ENCODE measurements at regions not wholly inside any gene's neighbourhood (a gene's known extent, or its start where the extent isn't known, plus 50 kb on each side); places are given as distances from the start of the nearest gene placed in this dataset.
A peak's percentile ranks its signal among the peaks of the same experiment; 100 is the strongest.
"Not testable (repeated sequence)": the region's sequence is repeated elsewhere in the genome, so short reads cannot be mapped to it uniquely, and the experiment has no call there.

GRCh38 chr11:38011496-38011895, 1413.5 kb upstream of the RAG2 start:
- no peak for DNase-seq (ENCODE audit: low read depth)

DNA sequence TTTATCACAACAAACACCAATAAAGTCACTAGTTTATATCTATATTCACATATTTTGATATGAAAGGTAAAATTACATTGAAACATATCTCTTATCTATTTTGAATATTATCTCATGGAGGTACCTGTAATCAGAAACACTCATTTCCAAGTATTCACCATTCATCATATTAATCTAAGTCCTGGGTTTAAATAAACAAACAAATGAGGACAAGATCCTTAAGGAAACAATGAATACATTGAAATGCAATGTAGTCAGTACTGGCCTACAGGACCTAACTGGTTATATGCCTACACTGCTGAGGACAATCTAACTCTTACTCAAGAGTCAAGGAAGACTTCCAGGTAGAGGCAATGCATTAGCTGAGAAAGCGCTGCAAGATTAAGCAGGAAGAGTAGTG, 1411.9 kb upstream of the RAG2 start:
- no peak for DNase-seq (ENCODE audit: low read depth)

DNA sequence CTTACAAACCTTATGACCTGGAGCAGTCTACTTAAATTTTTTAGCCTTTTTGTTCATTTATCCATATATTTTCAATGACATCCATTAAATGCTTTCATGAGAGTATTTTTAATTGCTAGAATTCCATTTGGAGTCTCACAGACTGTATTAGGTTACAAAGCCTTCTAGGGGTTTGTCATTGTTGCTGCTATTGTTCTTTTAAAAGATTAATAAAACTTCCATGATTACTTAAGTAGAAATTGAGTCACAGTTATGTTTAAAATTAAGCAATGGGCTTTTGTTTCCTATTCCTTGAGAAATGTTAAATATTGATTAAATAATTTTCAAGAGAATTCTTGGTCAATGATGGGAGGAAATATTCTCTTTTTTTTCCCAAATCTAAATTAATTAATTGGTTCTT, 1408.4 kb upstream of the RAG2 start:
- DNase-seq (ENCODE audit: low read depth): no peak

DNA sequence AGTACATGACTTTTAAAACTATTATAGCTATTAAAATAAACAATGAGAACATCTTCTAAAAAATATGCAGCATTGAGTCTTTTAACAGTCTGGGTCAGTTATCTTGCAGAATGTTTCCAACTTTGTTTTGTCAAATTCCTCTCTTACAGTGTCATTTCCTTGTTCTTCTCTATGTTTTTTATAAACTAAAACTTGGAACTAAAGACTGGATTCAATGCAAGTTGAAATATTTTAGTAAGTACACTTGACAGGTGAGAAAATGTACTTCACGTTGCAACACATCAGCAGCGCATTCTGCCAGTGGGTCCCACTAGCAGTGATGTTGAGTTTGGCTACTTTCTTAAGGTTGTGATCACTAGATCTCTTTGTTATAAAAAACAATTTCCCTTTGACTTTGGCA, 1407.6 kb upstream of the RAG2 start:
- DNase-seq (ENCODE audit: low read depth): peak; percentile 11

DNA sequence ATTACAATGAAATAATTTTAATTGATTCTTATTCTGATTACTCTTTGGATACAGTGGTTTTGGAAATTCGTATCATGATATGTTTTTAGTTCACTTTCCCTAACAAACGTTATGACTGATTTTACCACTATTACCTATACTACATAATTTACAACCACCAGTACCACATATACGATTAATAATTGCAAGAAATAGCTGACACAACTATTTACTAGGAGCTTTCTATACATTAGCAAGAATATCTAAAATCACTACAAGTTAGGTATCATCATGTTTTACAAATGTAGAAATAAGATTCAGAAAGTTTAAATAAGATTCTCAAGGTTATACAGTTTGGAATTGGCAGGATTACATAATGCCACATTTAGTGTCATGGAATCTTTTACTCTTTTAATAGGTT, 1401.1 kb upstream of the RAG2 start:
- DNase-seq (ENCODE audit: low read depth): no peak

DNA sequence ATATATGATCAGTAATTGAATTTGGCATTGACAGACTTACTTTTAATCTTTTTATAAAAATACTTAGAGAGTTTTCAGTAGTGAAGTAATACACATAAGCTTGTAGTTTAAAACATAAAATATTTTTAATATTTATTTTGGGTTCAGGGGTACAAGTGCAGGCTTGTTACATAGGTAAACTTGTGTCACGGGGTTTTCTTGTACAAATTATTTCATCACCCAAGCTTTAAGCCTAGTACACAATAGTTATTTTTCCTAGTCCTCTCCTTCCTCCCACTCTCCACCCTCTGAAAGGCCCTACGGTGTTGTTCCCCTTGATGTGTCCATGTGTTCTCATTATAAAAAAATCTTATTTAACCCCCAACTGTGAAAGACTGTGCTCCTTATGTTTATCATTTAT, 1397.8 kb upstream of the RAG2 start:
- DNase-seq (ENCODE audit: low read depth): no peak

- DNase-seq (ENCODE audit: low read depth): no peak
These were observed 1390.0 kb upstream of the RAG2 start for GRCh38 chr11:37988031-37988430.

DNA sequence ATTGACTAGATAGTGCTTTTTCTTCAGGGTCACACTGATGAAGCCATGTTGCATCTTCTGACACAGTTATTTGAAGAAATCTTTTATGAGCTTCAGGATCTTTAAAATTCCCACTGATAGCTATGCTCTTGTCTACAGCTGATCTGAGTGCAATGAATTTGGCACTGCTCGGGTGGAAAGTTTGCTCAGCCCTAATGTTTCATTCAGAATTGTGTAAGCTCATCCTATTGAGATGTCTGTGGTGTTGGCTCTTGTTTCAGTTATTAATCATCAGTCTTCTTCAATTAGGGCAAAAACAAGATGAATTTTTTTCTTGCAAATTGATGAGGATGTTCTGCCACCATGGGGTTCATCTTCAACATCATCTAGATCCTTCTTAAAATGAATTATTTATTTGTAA, 1387.0 kb upstream of the RAG2 start:
- DNase-seq (ENCODE audit: low read depth): no peak

GRCh38 chr11:37978647-37979046, 1380.6 kb upstream of the RAG2 start:
- no peak for DNase-seq (ENCODE audit: low read depth)

- no peak for DNase-seq (ENCODE audit: low read depth)
These were observed 1375.9 kb upstream of the RAG2 start for GRCh38 chr11:37973941-37974340.

DNA sequence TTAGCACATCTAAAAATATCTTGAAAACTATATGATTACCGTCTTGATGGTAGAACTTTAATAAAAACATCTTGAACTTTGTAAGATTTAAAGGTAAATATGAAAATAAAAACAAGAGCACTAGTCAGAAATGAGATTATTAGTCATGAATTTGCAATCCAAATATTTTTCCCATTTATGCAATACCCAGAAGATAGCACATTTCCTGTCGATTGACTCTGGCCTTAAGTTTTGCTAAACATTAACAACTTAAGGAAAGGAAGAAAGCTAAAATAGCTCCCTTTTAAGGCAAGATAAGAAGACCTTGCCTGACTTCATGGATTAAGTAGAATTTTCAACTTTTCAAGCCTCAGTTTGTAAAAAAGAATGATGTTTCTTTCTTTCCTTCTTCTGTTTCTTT, 1374.7 kb upstream of the RAG2 start:
- no peak for DNase-seq (ENCODE audit: low read depth)

GRCh38 chr11:37969336-37969735, 1371.3 kb upstream of the RAG2 start:
- DNase-seq (ENCODE audit: low read depth): not testable (repeated sequence)

GRCh38 chr11:37968148-37968547, 1370.1 kb upstream of the RAG2 start:
- DNase-seq (ENCODE audit: low read depth): no peak

- no peak for DNase-seq (ENCODE audit: low read depth)
These were observed 1369.6 kb upstream of the RAG2 start for GRCh38 chr11:37967635-37968034.

- DNase-seq (ENCODE audit: low read depth): no peak
These were observed 1365.4 kb upstream of the RAG2 start for GRCh38 chr11:37963440-37963839.

DNA sequence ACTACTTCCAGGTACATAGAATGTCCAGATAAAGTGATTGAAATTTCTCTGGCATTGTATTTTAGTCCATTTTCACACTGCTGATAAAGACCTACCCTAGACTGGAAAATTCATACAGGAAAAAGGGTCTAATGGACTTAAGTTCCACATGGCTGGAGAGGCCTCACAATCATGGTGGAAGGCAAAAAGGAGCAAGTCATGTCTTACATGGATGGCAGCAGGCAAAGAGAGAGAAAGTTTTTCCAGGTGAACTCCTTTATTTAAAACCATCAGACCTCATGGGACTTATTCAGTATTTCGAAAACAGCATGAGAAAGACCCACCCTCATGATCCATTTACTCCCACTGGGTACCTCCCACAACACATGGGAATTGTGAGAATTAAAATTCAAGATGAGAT, 1359.7 kb upstream of the RAG2 start:
- DNase-seq (ENCODE audit: low read depth): no peak

DNA sequence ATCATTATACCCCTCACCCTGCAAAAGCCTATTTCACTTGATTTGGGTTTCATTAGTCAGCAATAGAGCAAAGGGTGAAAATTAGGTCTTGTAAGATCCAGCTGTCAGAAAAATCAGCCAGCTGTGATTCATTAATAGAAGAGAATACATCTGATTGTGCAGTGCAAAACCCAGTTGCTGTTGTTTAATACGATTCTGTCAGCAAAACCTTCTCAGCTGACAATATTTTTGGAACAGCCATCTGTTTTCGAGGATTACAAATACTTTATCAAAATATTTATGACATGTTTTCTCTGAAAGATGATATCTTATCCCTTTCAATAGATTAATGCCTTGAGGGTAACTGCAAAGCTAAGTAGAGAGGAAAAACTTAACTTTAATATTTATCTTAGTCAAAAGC, 1354.0 kb upstream of the RAG2 start:
- DNase-seq (ENCODE audit: low read depth): no peak

GRCh38 chr11:37948258-37948657, 1350.2 kb upstream of the RAG2 start:
- DNase-seq (ENCODE audit: low read depth): no peak

DNA sequence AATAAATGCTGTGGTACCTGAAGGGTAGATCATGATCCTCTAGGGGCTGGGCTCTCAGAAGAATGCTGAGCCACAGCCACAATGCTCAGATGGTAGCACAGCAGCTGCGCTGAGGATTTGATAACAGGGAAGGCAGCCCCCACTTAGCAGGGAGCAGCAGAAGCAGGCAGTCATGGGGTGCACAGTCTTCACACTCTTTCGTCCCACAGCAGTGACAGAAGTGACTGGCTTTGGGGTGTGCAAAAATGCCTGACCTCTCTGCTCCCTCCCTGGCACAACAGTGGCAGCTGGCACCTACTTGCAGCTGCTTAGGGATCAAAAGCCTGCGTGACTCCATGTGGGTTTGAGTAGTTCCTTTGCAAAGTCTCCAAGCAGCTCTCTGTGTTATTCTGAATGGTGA, 1349.8 kb upstream of the RAG2 start:
- no peak for DNase-seq (ENCODE audit: low read depth)

DNA sequence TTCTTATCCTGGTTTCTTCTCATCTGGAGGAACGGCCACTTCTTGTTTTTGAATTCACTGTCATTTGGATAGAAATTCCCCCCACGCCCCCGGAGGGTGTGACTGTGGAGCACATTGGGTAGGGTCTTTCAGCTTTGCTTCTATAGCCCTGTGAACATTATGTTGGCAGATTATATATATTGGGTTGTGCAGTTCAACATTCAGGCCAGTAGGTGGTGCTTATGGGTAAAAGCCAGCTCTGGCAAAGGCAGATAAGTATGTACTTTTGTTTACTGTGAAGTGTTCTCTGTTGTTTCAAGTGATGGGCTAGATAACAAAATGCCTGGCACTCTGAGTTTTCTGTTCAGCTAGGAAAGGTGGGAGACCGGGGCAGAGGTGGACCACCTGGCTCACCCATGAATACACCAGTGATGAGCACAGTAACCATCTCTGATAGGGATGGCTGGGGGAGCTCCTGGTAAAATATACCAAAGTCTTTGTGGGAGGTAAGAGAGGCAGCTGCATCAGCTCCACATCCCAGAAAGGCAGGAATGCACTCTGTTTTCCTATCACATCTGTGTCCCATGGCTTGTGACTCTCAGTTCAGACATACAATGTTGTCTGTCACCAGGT, 1348.2 kb upstream of the RAG2 start:
- no peak for DNase-seq (ENCODE audit: low read depth)

DNA sequence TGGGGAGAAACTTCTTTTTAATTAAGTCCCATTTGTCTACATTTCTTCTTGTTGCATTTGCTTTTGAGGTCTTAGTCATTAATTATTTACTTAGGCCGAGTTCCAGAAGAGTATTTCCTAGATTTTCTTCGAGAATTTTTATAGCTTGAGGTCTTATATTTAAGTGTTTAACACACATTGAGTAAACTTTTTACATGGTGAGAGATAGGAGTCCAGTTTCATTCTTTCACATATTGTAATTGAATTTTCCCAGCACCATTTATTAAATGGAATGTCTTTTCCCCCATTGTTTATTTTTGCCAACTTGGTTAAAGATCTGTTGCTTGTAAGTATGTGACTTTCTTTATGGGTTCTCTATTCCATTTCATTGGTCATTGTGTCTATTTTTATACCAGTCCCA, 1344.0 kb upstream of the RAG2 start:
- no peak for DNase-seq (ENCODE audit: low read depth)

DNA sequence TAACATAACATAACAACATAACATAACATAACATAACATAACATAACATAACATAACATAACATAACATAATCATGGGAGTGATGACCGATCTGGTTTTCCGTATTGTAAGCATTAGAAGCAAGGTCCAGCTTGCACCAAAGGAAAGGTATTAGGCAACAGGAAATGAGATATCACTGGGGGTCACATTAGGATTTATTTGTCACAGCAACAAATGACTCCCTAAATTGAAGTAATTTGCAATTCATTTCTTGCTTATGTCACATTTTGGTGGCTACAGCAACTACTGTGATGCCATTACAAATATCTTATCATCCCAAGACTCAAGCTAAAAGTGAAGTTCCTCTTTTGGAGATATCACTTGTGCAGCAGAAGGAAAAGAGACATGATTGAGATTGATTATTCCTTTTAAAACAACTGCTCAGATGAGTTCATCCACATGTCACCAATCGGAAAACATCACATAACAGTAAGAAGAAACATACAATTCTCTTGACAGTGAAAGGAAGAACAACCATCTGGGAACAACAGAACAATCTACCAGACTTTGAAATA, 1331.1 kb upstream of the RAG2 start:
- DNase-seq (ENCODE audit: low read depth): no peak

- no peak for DNase-seq (ENCODE audit: low read depth)
These were observed 1328.7 kb upstream of the RAG2 start for GRCh38 chr11:37926772-37927171.

DNA sequence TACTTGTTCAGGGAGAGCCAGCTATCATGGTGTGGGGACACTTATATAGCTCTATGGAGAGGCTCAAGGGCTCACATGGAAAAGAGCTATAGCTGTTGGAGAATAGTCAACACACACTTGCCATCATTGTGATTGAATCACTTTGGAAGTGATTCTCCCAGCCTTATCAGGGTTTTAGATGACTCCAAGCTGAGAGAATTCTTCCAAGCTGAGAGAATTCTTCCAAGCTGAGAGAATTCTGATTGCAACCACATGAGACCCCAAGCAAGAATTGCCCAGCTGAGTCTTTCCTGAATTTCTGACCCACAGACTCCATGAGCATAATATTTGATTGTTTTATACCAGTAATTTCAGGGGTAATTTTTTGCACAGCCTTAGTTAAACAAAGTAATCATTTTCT, 1318.3 kb upstream of the RAG2 start:
- no peak for DNase-seq (ENCODE audit: low read depth)

Measured in forelimb muscle (tissue), 1 donor.